ENCODE measurements at regions not wholly inside any gene's neighbourhood (a gene's known extent, or its start where the extent isn't known, plus 50 kb on each side); places are given as distances from the start of the nearest gene placed in this dataset.

DNA sequence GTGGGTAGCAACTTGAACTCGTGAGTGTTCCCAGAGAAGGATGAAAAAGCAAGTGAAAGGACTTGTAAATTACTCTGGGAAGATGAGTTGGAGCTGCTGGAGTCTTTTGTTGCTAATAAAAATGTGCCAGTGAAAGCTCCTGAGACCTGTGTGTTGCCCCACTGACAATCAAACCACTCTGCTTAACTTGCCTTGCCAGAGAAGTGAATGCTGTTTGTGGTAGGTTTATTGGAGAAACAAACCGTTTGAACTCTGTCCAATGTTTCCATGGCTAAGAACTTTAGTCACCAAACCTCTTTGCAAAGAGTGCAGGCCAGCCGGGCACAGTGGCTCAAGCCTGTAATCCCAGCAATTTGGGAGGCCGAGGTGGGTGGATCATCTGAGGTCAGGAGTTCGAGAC, 586.9 kb downstream of the PCDH7 start:
- no peak overlapping the region for H3K27ac Mint-ChIP-seq (ENCODE audit: unreplicated experiment)
- intact Hi-C loops (cut with micrococcal nuclease; ENCODE audit: unreplicated experiment) = no loop called here
- TF ChIP-seq, protein P1, sequence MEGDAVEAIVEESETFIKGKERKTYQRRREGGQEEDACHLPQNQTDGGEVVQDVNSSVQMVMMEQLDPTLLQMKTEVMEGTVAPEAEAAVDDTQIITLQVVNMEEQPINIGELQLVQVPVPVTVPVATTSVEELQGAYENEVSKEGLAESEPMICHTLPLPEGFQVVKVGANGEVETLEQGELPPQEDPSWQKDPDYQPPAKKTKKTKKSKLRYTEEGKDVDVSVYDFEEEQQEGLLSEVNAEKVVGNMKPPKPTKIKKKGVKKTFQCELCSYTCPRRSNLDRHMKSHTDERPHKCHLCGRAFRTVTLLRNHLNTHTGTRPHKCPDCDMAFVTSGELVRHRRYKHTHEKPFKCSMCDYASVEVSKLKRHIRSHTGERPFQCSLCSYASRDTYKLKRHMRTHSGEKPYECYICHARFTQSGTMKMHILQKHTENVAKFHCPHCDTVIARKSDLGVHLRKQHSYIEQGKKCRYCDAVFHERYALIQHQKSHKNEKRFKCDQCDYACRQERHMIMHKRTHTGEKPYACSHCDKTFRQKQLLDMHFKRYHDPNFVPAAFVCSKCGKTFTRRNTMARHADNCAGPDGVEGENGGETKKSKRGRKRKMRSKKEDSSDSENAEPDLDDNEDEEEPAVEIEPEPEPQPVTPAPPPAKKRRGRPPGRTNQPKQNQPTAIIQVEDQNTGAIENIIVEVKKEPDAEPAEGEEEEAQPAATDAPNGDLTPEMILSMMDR (IDR thresholded peaks at IDR 0.05; ENCODE audit: insufficient read depth in 1 of 2, low read depth in 1 of 2, low read length in 1 of 2, severe bottlenecking in 1 of 2, unreplicated experiment in 1 of 2) = no peak
- ChIA-PET POLR2A (no interaction called here), CTCF (no interaction called here)
- BruUV-seq (replicated peaks) = no TSS peak
- no peaks in the 10 kb centered on the region for H3K36me3 Mint-ChIP-seq (ENCODE audit: insufficient read depth, unreplicated experiment)
- H3K27me3 Mint-ChIP-seq (ENCODE audit: insufficient read depth, unreplicated experiment) = no peaks in the 10 kb centered on the region
- Histone ChIP-seq H3K36me3 (ENCODE audit: control insufficient read depth, insufficient read depth, low read length) (no peaks in the 10 kb centered on the region), H3K27me3 (replicated peaks; ENCODE audit: control insufficient read depth, insufficient read depth, low read length) (no peaks in the 10 kb centered on the region), H3K4me3 (ENCODE audit: low read depth, low read length) (no peak overlapping the region), H3K9me3 (no peaks in the 10 kb centered on the region), H3K4me1 (no peaks in the 10 kb centered on the region)
- no peaks in the 10 kb centered on the region for H3K4me1 Mint-ChIP-seq (ENCODE audit: low read depth, unreplicated experiment)
- DNase-seq = no peak
- no peak overlapping the region for H3K4me3 Mint-ChIP-seq (ENCODE audit: unreplicated experiment)
- H3K9me3 Mint-ChIP-seq (ENCODE audit: unreplicated experiment) = no peaks in the 10 kb centered on the region

DNA sequence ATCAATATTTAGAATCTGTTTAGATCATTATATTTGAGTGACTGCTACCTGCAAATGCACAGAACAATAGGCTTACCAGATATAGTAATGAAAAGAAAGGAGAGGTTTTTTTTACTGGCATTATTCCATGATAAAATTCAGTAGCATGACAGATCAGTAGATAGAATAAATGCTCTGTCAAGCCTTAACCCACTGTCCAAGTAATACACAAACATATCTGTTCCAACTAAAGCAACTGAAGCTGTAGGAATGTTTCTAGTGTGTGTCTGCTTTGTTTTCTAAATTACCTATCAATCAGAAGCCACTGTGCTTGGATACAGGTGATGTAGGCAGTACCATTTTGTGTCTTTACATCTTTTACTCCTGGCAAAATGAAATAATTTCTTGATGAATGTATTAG, 604.6 kb downstream of the PCDH7 start:
- POLR2A ChIA-PET = no interaction called here
- no peaks in the 10 kb centered on the region for H3K27me3 Mint-ChIP-seq (ENCODE audit: insufficient read depth, unreplicated experiment)
- intact Hi-C loops (cut with micrococcal nuclease; ENCODE audit: unreplicated experiment) = no loop called here
- H3K4me3 ChIP-seq (ENCODE audit: low read depth, low read length) = no peak overlapping the region
- no peaks in the 10 kb centered on the region for H3K9me3 Mint-ChIP-seq (ENCODE audit: unreplicated experiment)
- no peaks in the 10 kb centered on the region for H3K4me1 ChIP-seq
- H3K4me1 Mint-ChIP-seq (ENCODE audit: low read depth, unreplicated experiment) = no peaks in the 10 kb centered on the region
- CTCF ChIA-PET = no interaction called here
- no peaks in the 10 kb centered on the region for H3K27me3 ChIP-seq (replicated peaks; ENCODE audit: control insufficient read depth, insufficient read depth, low read length)
- H3K27ac Mint-ChIP-seq (ENCODE audit: unreplicated experiment) = no peak overlapping the region
- H3K36me3 ChIP-seq (ENCODE audit: control insufficient read depth, insufficient read depth, low read length) = no peaks in the 10 kb centered on the region
- TF ChIP-seq, protein P1 (IDR thresholded peaks at IDR 0.05; ENCODE audit: insufficient read depth in 1 of 2, low read depth in 1 of 2, low read length in 1 of 2, severe bottlenecking in 1 of 2, unreplicated experiment in 1 of 2) = no peak
- DNase-seq = no peak
- no peak overlapping the region for H3K4me3 Mint-ChIP-seq (ENCODE audit: unreplicated experiment)
- no peaks in the 10 kb centered on the region for H3K9me3 ChIP-seq
- BruUV-seq (replicated peaks) = no TSS peak
- no peaks in the 10 kb centered on the region for H3K36me3 Mint-ChIP-seq (ENCODE audit: insufficient read depth, unreplicated experiment)

DNA sequence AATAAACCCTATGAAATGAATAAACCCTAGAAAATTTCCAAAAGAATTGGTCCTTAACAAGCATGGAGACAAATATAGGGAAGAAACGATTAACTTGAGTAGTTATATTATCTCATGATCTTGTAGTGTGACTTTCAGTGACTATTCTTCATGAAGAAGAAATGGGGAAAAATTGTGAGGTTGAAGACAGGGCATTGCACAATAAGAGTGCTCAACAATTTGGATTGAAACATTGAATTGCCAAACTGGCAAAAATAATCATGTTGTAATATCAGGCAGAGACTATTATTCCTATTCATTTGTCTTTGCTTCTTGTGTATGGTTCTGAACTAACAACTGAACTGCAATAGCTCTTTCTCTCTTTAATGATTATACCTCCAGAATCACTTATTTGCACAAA, 605.1 kb downstream of the PCDH7 start:
- Mint-ChIP-seq H3K9me3 (ENCODE audit: unreplicated experiment) (no peaks in the 10 kb centered on the region), H3K27ac (ENCODE audit: unreplicated experiment) (no peak overlapping the region), H3K27me3 (ENCODE audit: insufficient read depth, unreplicated experiment) (no peaks in the 10 kb centered on the region), H3K4me1 (ENCODE audit: low read depth, unreplicated experiment) (no peaks in the 10 kb centered on the region), H3K4me3 (ENCODE audit: unreplicated experiment) (no peak overlapping the region), H3K36me3 (ENCODE audit: insufficient read depth, unreplicated experiment) (no peaks in the 10 kb centered on the region)
- TF ChIP-seq, protein P1 (IDR thresholded peaks at IDR 0.05; ENCODE audit: insufficient read depth in 1 of 2, low read depth in 1 of 2, low read length in 1 of 2, severe bottlenecking in 1 of 2, unreplicated experiment in 1 of 2) = no peak
- no peak overlapping the region for H3K4me3 ChIP-seq (ENCODE audit: low read depth, low read length)
- intact Hi-C loops (cut with micrococcal nuclease; ENCODE audit: unreplicated experiment) = no loop called here
- POLR2A ChIA-PET = no interaction called here
- no peak for DNase-seq
- CTCF ChIA-PET = no interaction called here
- H3K4me1 ChIP-seq = no peaks in the 10 kb centered on the region
- H3K36me3 ChIP-seq (ENCODE audit: control insufficient read depth, insufficient read depth, low read length) = no peaks in the 10 kb centered on the region
- no peaks in the 10 kb centered on the region for H3K27me3 ChIP-seq (replicated peaks; ENCODE audit: control insufficient read depth, insufficient read depth, low read length)
- BruUV-seq (replicated peaks) = no TSS peak
- no peaks in the 10 kb centered on the region for H3K9me3 ChIP-seq

Measured in Caco-2 (cell line).